Frontal cortex (tissue), 3 donors: ENCODE measurements at regions not wholly inside any gene's neighbourhood (a gene's known extent, or its start where the extent isn't known, plus 50 kb on each side); places are given as distances from the start of the nearest gene placed in this dataset.

Source experiments
- DNase-seq, 2 donors: peaks; one replicate each; pipeline ENCODE4 v3.0.0; 2012; ENCODE audit warnings: low spot score in 2 of 2
- FAIRE-seq: peaks from 2 replicates; lab custom pipeline; 2012; peaks lifted over from hg19 to GRCh38; lab: Jason Lieb, UNC
- donor health status: control.
- donor health status: control.
- donor health status: control.

DNA sequence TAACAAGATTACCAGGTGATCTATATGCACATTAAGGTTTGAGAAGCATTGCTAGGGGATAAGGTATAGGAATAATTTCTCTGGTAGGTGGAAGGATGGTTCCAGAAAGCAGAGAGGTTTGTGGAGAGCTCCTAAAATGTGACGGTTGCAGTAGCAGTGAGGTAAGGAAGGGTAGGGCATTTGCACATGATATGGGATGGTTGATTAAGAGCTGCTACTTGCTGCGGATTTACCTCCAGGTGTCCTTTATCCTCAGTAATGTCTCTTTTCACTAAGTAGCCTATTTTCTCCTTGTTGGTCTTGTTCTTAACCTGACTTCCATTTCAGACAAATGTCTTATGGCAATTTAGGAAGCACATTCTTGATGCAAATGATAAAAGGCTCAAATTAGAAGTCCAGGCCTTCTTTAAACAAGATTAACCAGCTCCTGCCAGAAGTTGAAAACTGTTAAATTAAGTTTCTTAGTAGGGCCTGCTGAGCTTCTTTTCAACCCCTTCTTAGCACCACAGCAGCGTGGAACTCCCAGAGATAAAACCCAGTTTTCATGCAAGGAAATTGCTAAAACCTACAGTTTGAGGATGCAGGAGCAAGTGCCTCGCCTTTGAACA is 231.1 kb upstream of the GADL1 start:
- FAIRE-seq: no peak
- DNase-seq: no peak

GRCh38 chr3:31129241-31129640 is 234.8 kb upstream of the GADL1 start:
- DNase-seq (no peak), FAIRE-seq (no peak)

- no peak for DNase-seq
These were observed 237.8 kb upstream of the GADL1 start for GRCh38 chr3:31132132-31132769.

DNA sequence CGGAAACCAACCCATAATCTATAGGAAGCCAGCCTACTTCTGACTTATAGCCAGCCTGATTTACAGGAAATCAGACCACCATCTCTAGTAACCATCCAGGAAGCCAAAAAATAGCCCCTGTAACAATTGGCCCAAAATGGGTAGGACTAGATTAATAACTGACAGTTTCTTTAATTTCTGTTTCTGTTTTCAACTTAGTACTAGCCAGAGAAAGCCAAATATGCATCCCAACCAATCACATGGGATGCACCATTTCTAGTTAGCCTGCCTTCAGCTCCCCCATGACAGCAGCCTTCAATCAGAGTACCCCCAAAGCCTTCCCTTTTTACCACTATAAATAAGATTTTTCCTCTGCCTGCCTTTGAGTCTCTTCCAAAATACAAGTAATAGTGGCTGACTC is 239.1 kb upstream of the GADL1 start:
- no peak for FAIRE-seq
- DNase-seq: no peak

More at GRCh38 chr3:31132132-31132769, 237.8 kb upstream of the GADL1 start:
- no peak for FAIRE-seq

DNA sequence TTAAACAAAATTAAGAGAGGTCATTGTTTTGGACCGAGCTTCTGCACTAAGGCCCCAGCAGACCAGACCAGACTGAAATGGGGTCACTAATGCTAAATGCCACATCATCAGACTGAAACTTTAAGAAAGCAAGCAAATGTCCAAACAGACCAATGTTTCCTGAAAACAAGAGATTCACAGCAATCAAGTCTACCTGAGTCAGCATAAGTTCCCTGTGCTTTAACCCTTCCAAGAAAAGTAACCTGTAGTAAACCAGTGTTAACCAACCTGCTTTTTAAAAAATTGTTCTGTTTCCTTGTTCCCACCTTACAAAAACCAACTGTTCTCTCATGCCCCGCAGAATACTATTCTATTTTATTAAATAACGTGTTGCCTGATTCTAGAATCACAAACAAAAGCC is 241.1 kb upstream of the GADL1 start:
- FAIRE-seq (no peak), DNase-seq (no peak)

DNA sequence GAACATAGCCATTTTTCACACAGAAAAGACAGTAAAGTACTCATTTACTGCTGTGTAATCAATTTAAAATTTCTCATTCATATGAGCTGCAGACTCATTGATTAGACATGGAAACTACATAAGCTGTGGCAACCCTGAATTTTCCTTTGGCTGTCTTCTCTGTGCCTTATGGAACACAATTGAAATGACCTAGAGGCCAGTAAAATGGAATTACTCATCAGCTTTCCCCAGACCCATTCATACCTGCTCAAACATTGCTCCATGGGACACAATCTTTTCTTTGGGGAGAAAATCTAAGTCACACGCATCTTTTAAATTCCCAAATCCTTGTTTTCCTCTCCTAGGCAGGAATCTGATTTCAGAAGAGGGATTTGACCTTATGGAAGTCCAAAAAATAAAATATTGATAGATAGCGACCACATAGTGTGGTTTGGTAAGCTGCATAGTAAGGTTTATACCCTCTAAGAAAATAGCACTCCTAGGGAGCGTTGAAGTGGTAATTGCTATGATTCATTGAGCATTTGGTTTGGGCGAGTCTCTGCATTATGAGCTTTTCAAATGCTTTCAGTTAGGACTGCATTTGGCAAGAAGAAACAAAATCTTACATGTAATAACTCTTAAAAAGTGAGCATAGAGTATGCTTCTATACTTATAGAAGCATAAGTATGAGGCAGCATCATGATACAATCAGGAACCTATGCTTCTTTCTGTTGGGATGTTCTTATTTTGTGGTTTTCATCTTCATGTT is 243.4 kb upstream of the GADL1 start:
- DNase-seq: no peak
- no peak for FAIRE-seq

DNA sequence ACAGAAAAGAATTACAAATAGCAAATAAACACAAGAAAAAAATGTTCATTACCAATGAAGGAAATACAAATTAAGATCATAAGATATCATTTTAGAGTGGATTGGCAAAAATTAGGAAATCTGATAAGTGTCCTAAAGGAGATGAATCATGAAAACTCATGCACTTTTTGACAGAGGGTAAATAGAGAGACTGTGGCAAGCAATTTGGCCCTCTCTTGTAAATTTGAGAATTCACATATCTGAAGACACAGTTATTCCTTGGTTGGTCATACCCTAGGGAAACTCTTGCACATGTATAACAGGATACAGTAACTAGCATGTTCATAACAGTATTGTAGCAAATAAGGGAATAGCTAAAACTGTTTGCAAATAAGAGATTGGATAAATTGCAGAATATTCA is 246.0 kb upstream of the GADL1 start:
- no peak for DNase-seq
- FAIRE-seq: no peak

- FAIRE-seq: no peak
- no peak for DNase-seq
These were observed 247.7 kb upstream of the GADL1 start for GRCh38 chr3:31142139-31142538.

DNA sequence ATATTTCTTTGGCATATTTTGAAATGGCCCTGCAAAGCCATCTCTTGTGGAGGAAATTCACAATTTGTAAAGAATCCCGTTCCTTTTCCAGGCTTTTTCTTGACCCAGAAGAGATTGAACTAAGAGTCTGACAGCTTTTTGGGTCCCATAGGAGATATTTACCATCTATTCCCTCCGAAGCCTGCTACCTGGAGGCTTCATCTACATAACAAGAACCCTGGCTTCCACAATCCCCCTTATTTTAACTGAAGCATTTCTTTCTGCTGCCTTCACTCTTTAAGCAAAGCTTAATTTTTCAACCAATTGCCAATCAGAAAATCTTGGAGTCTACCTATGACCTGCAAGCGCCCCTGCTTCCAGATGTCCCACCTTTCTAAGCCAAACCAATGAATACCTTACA is 248.1 kb upstream of the GADL1 start:
- DNase-seq (no peak), FAIRE-seq (no peak)

DNA sequence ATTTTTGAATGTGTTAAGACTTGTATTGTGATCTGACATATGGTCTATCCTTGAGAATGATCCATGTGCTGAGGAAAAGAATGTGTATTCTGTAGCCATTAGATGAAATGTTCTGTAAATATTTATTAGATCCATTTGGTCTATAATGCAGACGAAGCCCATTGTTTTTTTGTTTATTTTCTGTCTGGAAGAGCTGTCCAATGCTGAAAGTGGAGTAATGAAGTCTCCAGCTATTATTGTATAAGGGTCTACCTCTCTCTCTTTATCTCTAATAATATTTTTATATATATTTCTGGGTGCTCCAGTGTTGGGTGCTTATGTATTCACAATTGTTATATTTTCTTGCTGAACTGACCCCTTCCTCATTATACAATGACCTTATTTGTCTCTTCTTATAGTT is 250.6 kb upstream of the GADL1 start:
- DNase-seq: no peak
- FAIRE-seq: no peak

DNA sequence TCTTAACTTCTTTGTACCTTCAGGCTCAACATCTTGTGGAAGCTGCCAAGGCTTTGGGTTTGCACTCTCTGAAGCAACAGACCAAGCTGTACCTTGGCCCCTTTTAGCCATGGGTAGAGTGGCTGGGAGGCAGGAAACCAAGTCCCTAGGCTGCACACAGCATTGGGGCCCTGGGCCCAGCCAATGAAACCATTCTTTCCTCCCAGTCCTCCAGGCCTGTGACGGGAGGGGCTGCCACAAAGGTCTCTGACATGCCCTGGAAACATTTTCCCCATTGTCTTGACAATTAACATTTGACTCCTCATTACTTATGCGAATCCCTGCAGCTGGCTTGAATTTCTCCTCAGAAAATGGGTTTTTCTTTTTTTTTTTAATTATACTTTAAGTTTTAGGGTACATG is 253.1 kb upstream of the GADL1 start:
- DNase-seq (no peak), FAIRE-seq (no peak)

DNA sequence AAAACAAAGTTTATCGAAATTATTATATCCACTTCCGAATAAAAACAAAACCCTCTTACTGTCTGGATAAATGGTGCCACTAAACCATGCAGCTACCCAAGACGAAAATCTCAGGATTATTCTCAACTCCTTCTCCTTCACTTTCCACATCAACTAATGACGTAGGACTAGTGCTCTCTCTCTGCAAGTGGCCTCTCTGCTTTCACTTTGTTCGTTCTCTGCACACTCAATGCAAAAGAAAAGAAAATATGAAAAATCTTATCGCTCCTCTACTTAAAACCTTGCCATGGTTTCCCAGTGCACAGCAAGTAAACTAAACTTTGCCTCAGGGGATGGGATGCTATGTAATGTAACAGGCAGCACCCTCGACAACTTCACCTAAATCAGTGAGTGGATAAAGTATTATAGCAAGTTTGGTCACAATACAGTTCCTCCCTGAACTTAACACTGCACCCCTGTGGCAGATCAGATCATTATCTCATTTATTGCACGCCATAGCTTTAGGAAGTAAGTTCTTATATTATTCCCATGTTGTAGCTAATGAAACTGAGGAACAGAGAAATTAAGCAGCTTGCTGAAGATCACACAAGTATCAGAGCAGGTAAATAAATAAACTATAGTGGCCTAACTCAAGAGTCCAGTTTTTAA is 262.7 kb upstream of the GADL1 start:
- FAIRE-seq (no peak), DNase-seq (no peak)

DNA sequence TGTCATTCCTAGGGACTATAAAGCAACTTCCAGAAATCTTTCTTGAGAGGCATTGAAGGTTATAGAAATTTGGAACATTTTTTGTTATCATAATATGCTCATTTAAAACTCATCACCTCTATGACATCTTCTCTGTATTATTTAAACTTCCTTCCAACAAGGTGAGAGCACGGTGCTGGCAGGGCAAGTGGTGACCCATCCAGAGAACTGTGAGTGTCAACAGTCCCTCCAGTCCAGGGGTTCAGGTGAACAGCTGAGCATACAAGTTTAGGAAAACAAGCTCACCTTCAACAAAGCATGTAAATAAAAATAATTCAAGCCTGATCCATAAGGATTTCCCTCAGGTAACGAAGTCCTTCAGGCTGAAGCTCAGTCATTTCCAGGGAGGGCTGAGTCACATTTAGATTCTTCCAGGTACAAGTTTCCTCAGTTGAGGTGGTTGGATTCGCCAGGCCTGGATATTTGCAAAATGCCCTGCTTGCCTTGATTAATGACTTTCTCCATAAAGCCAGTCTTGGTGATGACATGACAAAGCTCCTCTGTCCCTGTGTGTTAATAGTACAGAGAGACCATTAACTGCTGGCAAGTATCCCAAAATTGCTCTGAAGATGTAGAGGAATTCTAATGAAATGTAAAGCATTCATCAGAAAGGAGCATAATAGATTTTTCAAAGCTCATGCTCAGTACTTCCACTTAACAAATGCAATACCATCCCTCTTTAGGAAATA is 263.6 kb upstream of the GADL1 start:
- FAIRE-seq (no peak), DNase-seq (no peak)

DNA sequence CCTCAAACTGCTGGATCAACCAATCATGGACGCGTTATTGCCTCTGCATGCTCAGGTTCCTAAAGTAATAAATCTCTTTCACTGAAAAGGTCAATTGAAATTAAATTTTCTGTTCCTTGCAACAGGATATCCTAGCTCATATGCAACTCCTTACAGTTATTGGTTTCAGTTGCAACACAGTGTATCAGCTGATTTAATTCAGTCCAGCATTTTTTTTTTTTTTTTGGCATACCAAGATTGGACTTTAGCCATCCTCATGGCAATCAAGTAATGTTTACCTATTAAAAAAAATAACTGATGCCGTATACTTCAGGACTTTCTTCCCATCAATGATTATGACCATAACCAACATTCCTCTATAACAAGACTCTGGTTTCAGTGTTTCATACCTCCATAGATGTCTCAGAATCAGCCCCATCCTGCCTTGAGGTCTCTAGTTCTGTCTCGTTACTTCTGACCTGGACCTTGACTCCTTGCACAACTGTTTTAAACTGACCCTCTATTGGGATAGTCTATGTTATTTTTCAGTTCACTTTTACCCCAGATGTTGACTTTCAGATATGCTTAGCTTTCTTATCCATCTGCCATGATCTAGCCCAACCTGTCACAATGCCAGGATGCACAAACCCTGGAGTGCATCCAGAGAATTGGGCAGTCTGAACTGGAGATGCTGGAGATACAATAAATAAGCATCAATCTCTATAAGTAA is 265.0 kb upstream of the GADL1 start:
- FAIRE-seq (no peak), DNase-seq (no peak)

GRCh38 chr3:31161889-31162288 is 267.4 kb upstream of the GADL1 start:
- DNase-seq: no peak
- FAIRE-seq: no peak

GRCh38 chr3:31164381-31164780 is 269.9 kb upstream of the GADL1 start:
- DNase-seq: no peak
- FAIRE-seq: no peak

DNA sequence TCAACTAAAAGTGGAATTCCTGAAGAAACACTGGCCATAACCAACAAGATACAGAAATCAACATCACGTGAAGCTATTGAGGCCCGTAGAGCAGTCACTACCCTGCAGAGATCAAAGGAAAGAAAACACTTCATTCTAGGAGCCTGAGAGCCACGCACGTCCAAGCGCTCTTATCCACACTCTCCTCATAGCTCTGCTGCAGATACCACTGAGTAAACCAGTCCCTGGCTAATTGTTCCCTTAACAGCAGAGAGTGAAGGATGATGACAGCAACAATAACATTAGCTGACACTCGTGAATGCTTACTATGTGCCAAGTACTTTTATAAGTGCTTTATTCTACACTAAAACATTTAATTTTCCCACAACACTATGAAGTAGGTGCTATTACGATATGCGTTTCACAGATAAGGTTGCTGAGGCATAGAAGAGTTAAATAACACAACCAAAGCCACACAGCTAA is 271.0 kb upstream of the GADL1 start:
- DNase-seq (no peak), FAIRE-seq (no peak)

DNA sequence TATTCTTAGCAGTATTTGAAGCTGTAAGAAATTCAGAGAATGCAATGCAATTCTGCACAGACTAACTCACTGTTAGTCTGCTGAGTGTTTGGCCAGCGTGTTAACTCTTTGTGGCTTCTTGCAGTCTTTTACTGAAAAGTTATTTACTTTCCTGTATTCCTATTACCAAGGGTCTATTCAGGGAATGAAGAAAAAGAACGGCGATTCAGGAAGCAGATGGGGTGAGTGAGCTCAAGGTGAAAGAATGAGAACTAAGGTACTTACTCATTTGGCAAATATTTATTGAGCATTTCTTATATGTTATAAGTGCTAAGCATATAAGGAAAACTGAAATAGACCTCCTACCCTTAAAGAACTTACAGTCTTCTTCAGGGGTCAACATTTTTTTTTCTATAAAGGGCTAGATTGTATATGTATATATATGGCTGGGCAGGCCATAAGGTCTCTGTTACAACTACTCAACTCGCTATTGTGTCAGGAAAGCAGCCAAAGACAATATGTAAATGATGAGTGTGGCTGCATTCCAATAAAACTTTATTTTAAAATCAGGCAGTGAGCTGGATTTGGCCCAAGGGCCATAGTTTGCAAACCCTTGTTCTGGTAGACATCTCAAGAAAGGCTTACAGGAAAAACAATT is 271.9 kb upstream of the GADL1 start:
- FAIRE-seq (no peak), DNase-seq (no peak)

DNA sequence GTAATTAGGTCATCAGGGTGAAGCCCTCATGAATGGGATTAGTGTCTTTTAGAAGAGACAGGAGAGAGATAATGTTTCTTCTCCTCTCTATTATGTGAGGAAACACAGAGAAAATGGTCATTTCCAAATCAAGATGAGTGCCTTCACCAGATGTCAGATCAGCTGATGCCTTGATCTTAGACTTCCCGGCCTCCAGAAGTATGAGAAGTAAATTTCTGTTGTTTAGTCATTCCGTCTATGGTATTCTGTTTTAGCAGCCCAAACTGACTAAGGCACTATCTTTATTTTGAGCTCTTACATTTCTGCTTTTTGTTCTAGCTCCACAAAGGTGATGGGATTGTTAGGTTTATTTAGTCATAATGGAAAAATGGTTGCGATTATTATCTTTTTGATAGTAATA is 273.2 kb upstream of the GADL1 start:
- DNase-seq (no peak), FAIRE-seq (no peak)
